HG03460 (cell line): ENCODE measurements at regions not wholly inside any gene's neighbourhood (a gene's known extent, or its start where the extent isn't known, plus 50 kb on each side); places are given as distances from the start of the nearest gene placed in this dataset.

ENCODE experiments used
- ATAC-seq: cut with Tn5 transposase; IDR thresholded peaks from one replicate; pipeline ENCODE4 v1.9.1; 2021; ENCODE audit not compliant: unreplicated experiment

- ATAC-seq, result no peak
These were observed 395.7 kb upstream of the RARB start for GRCh38 chr3:25032344-25032743.

DNA sequence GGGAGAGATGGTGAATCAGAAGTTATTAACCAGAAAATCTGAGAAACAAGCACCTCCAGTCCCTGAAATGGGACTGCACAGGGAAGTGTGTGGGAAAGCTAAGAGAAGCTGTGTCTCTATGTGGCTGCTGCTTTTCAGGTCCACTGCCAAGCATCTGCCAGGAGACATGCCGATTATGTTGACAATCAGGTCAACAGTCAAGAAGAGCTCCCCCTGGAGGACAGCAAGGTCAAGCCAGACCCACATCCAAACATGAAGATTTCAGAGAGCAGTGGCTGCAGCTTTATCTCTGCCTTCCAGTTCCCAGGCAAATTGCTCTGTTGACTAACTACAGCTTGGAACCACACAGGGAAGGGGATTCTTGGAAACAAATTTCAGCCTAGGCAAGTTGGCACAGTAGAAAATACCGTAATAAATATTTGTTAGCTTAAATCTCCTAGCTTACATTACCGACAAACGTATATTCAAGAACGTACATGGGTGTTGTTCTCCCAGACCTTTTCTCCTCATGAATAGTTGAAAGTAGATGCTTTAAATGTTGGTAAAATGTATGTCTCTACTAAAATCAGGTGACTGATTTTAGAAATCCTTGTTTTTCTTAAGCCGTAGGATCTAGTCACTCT, 394.5 kb upstream of the RARB start:
- peak; percentile 87 for ATAC-seq

GRCh38 chr3:25035526-25035925, 392.5 kb upstream of the RARB start:
- ATAC-seq, result no peak

- ATAC-seq, result no peak
These were observed 391.4 kb upstream of the RARB start for GRCh38 chr3:25036633-25037032.

DNA sequence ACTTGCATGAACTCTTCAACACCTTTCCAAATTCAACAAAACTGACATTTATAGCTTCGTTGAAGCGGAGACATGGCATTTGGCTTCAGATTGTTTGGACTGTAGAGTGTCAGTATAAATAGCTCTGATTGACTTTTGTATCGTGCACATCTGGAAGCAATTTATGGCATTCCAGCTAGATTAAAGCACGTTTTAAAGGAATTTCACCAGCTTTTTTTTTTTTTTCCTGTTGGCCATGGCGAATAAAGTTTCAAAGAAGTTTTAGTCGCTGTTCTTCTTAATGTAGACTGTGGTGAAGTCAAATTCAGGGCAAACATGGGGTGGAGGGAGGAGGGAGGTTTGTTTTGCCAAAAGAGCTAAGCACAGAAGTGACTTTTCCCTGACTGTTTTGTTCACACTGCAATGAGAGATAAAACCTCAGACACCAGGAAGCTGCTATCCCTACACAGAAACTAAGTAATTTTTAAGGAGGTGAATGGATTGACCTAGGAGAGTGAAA, 391.0 kb upstream of the RARB start:
- no peak for ATAC-seq

GRCh38 chr3:25038271-25038670, 389.8 kb upstream of the RARB start:
- ATAC-seq, result no peak

GRCh38 chr3:25038922-25039321, 389.1 kb upstream of the RARB start:
- no peak for ATAC-seq

GRCh38 chr3:25040748-25041147, 387.3 kb upstream of the RARB start:
- ATAC-seq, result no peak

GRCh38 chr3:25041871-25042584, 386.0 kb upstream of the RARB start:
- no peak for ATAC-seq

GRCh38 chr3:25043177-25043576, 384.9 kb upstream of the RARB start:
- no peak for ATAC-seq

- no peak for ATAC-seq
These were observed 384.3 kb upstream of the RARB start for GRCh38 chr3:25043749-25044148.

DNA sequence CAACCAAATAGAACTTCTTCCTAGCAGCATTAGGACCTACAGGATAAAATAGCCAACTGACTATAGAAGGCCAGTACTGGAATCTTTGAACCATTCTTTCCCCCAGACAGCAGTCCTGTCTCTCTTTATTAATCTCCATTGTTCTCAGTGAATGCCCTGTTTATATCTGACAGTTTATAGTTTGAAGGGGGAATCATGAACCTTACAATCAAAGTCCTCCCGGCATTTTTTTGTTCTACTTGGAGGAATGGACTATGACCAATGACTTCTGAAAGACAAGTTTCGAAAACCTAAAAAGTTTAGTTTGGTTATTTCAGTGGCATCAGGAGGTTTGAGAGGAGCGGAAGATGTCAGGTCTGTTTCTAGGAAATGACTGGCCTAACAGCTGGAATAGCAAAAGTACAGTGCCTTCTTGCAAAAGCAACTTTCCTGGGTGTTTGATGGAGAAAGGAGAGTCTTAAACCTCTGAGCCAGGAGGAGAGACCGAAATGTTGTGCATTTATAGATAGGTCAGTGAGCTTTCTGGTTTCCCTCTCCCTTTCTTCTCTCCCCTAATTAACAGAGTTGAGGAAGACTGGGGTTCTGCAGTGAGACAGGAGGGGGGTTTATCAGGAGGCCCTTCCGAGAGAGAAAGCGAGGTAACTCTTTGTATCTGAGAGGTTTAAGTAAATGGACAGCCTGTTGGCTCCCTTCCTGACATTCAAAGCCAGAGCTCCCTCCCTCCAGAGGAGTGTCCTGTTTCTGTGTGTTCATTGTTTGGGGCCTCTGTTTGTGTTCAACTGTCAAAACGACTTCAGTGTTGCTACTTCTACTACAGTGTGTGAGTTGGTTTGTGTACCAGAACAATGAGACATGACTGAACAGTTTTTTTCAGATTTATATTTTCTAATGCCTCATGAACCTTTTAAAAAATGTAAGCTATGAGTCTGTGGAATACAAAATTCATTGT, 383.0 kb upstream of the RARB start:
- ATAC-seq, result no peak

DNA sequence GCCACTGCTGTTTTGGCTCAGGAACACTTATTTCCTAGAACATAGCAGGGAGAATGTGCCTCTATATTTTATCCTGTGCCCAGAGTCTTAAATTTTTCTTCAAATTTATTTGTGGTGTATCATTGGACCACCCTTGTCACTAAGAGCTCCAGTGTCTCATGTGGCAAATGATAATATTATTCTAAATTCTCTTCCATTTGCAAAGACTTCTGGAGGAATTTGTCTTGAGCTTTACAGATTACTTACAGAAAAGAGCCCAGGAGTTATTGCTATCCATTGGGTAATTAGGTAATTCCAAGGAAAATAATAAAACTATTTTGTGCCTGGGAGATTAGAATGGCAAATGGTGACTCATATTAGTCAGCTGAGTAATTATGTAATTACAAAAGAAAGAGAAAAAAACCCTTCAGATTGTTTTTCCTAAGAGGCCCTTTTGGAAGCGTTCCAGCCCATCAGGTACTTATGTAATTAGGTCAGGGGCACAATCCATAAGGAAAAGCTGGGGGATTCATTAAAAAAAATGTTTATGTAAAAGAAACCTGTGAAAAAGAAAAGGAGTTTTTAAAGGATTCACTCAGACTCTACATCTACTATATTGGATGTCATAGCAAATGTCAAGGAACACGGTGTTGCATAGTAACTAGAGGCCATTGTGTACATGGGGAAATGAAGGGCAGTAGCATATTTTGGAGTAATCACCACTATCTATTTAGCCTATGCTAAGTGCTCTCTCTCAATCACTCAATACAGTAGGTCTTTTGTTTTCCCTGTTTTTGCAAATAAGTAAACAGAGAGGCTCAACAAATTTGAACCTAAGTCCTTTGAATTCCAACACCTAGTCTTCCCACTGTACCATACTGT, 380.9 kb upstream of the RARB start:
- ATAC-seq, result no peak

DNA sequence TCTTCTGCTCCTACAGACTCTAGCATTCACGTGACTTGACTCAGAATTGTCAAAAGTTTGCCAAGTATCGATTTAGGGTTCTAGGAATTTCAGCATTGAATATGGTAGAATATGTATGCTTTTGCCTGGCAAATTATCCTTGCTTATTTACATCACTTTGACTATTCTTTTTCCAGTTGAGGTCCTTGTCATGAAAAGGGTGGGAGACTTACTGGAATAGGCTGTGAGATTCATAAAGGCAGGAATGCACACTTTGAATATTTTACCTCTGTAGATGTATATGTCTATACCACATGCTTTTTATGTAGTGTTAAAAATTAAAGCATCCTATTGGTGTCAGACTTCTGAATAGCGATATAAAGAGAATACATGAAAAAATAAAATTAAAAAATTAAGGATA, 378.8 kb upstream of the RARB start:
- no peak for ATAC-seq

DNA sequence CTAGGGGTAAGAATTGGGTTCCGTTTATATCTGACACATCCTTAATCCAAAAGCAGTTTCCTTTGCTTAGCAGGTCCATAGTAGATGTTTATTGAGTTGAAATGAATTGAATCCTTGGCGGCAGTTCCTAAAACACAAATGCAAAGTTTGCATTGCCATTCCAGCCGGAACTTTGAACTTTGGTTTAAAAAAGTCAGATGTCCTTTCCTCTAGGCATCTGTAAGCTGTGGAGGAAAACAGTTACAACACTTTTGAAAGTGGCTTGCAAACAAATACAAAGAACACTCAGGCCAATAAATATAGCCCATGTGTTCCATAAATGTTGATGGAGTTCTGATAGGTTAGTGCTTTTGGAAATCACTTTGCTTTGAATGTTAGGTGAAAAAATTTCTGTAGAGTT, 374.7 kb upstream of the RARB start:
- no peak for ATAC-seq

- ATAC-seq, result no peak
These were observed 371.9 kb upstream of the RARB start for GRCh38 chr3:25056036-25056755.

DNA sequence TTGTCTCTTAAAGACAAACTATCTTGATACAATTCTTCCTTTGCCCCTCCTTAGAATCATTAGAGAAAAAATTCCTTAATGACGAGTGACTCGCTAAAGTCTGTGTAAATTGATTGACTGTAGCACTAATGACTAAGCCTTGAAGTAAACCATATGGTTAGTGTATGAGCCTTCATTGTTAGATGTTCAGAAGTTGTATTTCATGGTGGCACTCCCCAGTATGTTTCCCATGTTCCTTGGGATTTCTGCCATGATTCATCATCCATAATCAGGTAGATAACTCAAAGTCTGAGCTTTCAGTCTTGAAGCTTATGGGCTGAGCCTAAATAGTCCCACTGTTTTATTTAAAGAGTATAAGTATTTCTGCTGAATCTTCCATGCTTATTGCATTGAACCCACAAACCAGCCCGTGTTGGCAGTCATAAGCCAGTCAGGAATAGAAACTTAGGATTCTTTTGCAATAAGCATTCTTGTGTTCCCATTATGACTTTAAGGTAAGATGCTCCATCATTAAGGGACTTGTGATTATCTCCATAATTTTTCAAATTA, 371.2 kb upstream of the RARB start:
- no peak for ATAC-seq

DNA sequence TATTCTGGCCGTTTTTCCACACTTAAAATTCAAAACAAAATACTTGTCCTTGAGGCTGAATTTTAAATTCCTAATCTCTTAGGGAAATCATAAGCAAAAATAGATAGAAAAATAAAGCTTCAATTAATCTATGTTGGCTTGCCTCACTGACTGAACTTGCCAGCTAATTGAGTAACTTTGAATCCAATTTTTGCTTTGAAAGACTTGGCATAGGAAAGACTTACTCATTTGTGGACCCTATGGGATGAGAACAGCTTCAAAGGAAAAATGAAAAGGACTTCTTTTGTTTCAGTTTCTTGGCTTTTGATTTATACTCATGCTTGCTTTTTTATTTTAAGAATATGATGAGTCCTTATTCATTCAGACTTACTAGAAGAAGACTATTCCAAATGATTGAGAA, 370.7 kb upstream of the RARB start:
- no peak for ATAC-seq

DNA sequence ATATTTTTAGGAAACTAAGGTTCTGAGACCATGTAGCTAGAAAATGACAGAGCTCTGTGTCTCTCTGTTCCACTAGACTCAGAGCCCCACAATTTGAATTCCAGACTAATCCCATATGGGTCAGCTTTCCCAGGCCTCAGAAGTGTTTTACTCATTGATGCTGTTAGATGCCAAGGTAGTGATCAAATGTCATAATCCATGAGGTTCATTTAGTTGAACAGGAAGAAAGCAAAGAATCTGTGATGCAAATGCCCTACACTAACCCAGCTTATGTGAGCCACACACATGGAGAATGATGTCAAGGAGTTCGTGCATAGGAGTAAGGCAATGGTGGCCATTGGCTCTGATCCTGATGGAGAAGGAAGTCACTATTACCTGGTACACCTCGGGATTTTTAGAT, 363.4 kb upstream of the RARB start:
- ATAC-seq, result no peak

DNA sequence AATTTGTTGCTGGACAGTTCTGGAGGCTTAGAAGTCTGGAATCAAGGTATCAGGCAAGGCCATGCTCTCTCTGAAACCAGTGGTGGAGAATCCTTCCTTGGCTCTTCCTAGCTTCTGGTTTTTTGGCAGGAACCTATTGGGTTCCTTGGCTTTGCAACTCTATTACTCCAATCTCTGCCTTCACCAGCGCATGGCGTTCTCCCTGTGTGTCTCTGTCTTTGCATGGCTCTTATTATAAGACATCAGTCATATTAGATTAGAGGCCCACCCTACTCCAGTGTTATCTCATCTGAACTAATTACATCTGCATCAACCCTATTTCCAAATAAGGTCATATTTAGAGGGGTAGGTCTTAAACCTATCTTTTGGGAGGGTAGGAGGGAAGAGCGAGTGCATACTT, 358.1 kb upstream of the RARB start:
- ATAC-seq, result no peak
